Upper lobe of right lung (tissue), 1 donor: ENCODE measurements at regions not wholly inside any gene's neighbourhood (a gene's known extent, or its start where the extent isn't known, plus 50 kb on each side); places are given as distances from the start of the nearest gene placed in this dataset.

Source experiments
- ATAC-seq: fragments of 200-7000 bp; cut with Tn5 transposase; one replicate; pipeline ENCODE4 v1.9.1; 2020; ENCODE audit warnings: mild to moderate bottlenecking, moderate library complexity
- DNase-seq: peaks from one replicate; pipeline ENCODE4 v3.0.0-alpha.2; 2020
- H3K27ac ChIP-seq: fragments of 200-600 bp; one replicate; pipeline ENCODE4 v1.8.0; 2022
- H3K27me3 ChIP-seq: fragments of 200-600 bp; one replicate; pipeline ENCODE4 v1.8.0; 2022; ENCODE audit warnings: mild to moderate bottlenecking
- H3K36me3 ChIP-seq: fragments of 200-600 bp; one replicate; pipeline ENCODE4 v1.8.0; 2022
- H3K4me1 ChIP-seq: fragments of 200-600 bp; one replicate; pipeline ENCODE4 v1.8.0; 2022
- H3K4me3 ChIP-seq: fragments of 200-600 bp; one replicate; pipeline ENCODE4 v1.8.0; 2022; ENCODE audit warnings: mild to moderate bottlenecking
- H3K9me3 ChIP-seq: fragments of 200-600 bp; one replicate; pipeline ENCODE4 v1.8.0; 2022
- CTCF ChIP-seq: fragments of 200-600 bp; IDR thresholded peaks from one replicate; pipeline ENCODE4 v1.8.0; 2022; ENCODE audit warnings: antibody characterized with exemption
- intact Hi-C: fragments of 100-400 bp; cut with DNase I; formaldehyde crosslinking; loops from one replicate; pipeline ENCODE4 v1.11.0; 2022
- donor health status: DM: no; HTN: yes; CAD: no; lungs with severe emphysema.

- intact Hi-C loops, result no loop called here
- ATAC-seq, result no peak
- H3K4me1 ChIP-seq, result peaks cover 8% of the 10 kb centered on the region
Observed at GRCh38 chr17:68734187-68734900, 133.2 kb upstream of the FAM20A start.

GRCh38 chr17:68733241-68734176 is 132.3 kb upstream of the FAM20A start:
- intact Hi-C loops, result no loop called here
- Histone ChIP-seq H3K4me1 (peaks cover 8% of the 10 kb centered on the region), H3K27me3 (no peaks in the 10 kb centered on the region), H3K9me3 (no peaks in the 10 kb centered on the region), H3K36me3 (no peaks in the 10 kb centered on the region), H3K27ac (no peak overlapping the region), H3K4me3 (no peak overlapping the region)
- DNase-seq (no peak), ATAC-seq (no peak)
- no peak for TF ChIP-seq CTCF

More at GRCh38 chr17:68734187-68734900, 133.2 kb upstream of the FAM20A start:
- no peak for DNase-seq
- no peaks in the 10 kb centered on the region for H3K9me3 ChIP-seq
- H3K27me3 ChIP-seq, result no peaks in the 10 kb centered on the region
- no peak overlapping the region for H3K4me3 ChIP-seq
- TF ChIP-seq CTCF, result no peak
- H3K36me3 ChIP-seq, result no peaks in the 10 kb centered on the region
- no peak overlapping the region for H3K27ac ChIP-seq

GRCh38 chr17:68732301-68732749 is 131.2 kb upstream of the FAM20A start:
- intact Hi-C loops, result no loop called here

GRCh38 chr17:68731465-68731864 is 130.3 kb upstream of the FAM20A start:
- DNase-seq (no peak), ATAC-seq (no peak)
- Histone ChIP-seq H3K4me1 (peaks cover 8% of the 10 kb centered on the region), H3K4me3 (no peak overlapping the region), H3K9me3 (no peaks in the 10 kb centered on the region), H3K27ac (no peak overlapping the region), H3K27me3 (no peaks in the 10 kb centered on the region), H3K36me3 (no peaks in the 10 kb centered on the region)
- no peak for TF ChIP-seq CTCF
- intact Hi-C loops, result no loop called here

More at GRCh38 chr17:68732301-68732749, 131.2 kb upstream of the FAM20A start:
- DNase-seq, result no peak
- Histone ChIP-seq H3K27ac (no peak overlapping the region), H3K27me3 (no peaks in the 10 kb centered on the region), H3K36me3 (no peaks in the 10 kb centered on the region), H3K9me3 (no peaks in the 10 kb centered on the region), H3K4me1 (peaks cover 8% of the 10 kb centered on the region), H3K4me3 (no peak overlapping the region)
- ATAC-seq, result no peak
- no peak for TF ChIP-seq CTCF

GRCh38 chr17:68719431-68719830 is 118.3 kb upstream of the FAM20A start:
- intact Hi-C loops, result no loop called here
- no peaks in the 10 kb centered on the region for H3K36me3 ChIP-seq
- no peak for DNase-seq
- no peak for ATAC-seq
- no peak overlapping the region for H3K4me3 ChIP-seq
- no peaks in the 10 kb centered on the region for H3K4me1 ChIP-seq
- TF ChIP-seq CTCF, result no peak
- no peaks in the 10 kb centered on the region for H3K9me3 ChIP-seq
- H3K27me3 ChIP-seq, result no peaks in the 10 kb centered on the region
- no peak overlapping the region for H3K27ac ChIP-seq
